Heart right ventricle (tissue), 16 donors: ENCODE measurements at regions not wholly inside any gene's neighbourhood (a gene's known extent, or its start where the extent isn't known, plus 50 kb on each side); places are given as distances from the start of the nearest gene placed in this dataset.

Source experiments
- ATAC-seq, 8 donors: fragments of 200-7000 bp; cut with Tn5 transposase; one replicate each; pipeline ENCODE4 v1.9.1; 2020; ENCODE audit warnings: mild to moderate bottlenecking in 8 of 8, moderate library complexity in 8 of 8, moderate number of reproducible peaks in 1 of 8
- DNase-seq, 2 donors: peaks; one replicate each; pipeline ENCODE4 v3.0.0-alpha.2; 2020
- H3K27ac ChIP-seq, 10 donors: fragments of 200-600 bp; sonication (generic) in 2 of 10; one replicate each; pipeline versions ENCODE4 v1.5.0 to v1.8.0; 2020 to 2022; ENCODE audit warnings: mild to moderate bottlenecking in 3 of 10
- H3K27me3 ChIP-seq, 7 donors: fragments of 200-600 bp; one replicate each; pipeline ENCODE4 v1.8.0; 2021 to 2022; ENCODE audit warnings: mild to moderate bottlenecking in 2 of 7
- H3K36me3 ChIP-seq, 9 donors: fragments of 200-600 bp; sonication (generic) in 1 of 9; one replicate each; pipeline versions ENCODE4 v1.5.0 to v1.8.0; 2020 to 2022; ENCODE audit warnings: mild to moderate bottlenecking in 2 of 9
- H3K4me1 ChIP-seq, 9 donors: fragments of 200-600 bp; sonication (generic) in 1 of 9; one replicate each; pipeline versions ENCODE4 v1.5.0 to v1.8.0; 2020 to 2022; ENCODE audit warnings: mild to moderate bottlenecking in 4 of 9
- H3K4me3 ChIP-seq, 10 donors: fragments of 200-600 bp; sonication (generic) in 2 of 10; one replicate each; pipeline versions ENCODE4 v1.5.0 to v1.8.0; 2020 to 2022; ENCODE audit warnings: mild to moderate bottlenecking in 7 of 10, moderate library complexity in 2 of 10
- H3K9me3 ChIP-seq, 11 donors: fragments of 200-600 bp in 10 of 11; sonication (generic) in 2 of 11; one replicate each; pipeline versions ENCODE4 v1.5.0 to v1.8.0; 2013 to 2022; ENCODE audit warnings: mild to moderate bottlenecking in 2 of 11, control low read depth in 1 of 11, moderate library complexity in 1 of 11
- CTCF ChIP-seq, 9 donors: fragments of 200-600 bp; sonication (generic) in 2 of 9; IDR thresholded peaks; one replicate each; pipeline versions ENCODE4 v1.5.0 to v1.8.0; 2021 to 2022; ENCODE audit warnings: antibody characterized with exemption in 9 of 9, mild to moderate bottlenecking in 5 of 9, moderate library complexity in 1 of 9
- WGBS, 2 donors: extraction: QIAGEN DNeasy Blood & Tissue Kit; methylation state at CpG; one replicate each; pipeline ENCODE4 v1.1.7; 2013; ENCODE audit warnings: inconsistent platforms in 1 of 2; 5-methylcytosine and 5-hydroxymethylcytosine counted together
- intact Hi-C, 10 donors: fragments of 100-400 bp; cut with DNase I; formaldehyde crosslinking; loops; one replicate each; pipeline versions ENCODE4 v1.11.1 to v1.14.2; 2022
- donor health status: Arrhythmogenic right ventricular cardiomyopathy.
- donor health status: ischemic (EF 13 %, LVEDD 7.1; RV severe dilation, severe dysfunction).
- donor health status: healthy with polysubstance abuse.
- donor health status: DM: no; HTN: yes; CAD: no.
- donor health status: DM: no; HTN: no; CAD: no.
- donor health status: ischemic (EF 25% LVEDD 6.9; RV normal size, moderate dysfunction).
- donor health status: ischemic (EF 25% LVEDD 5.7; RV mildly dilated, moderate dysfunction).
- donor health status: healthy.
- donor health status: DM: yes; HTN: yes; CAD: no.
- donor health status: Ischemic cardiomyopathy.
- donor health status: ischemic (EF 35%, LVEDD 5.7; RV mildly dilated, moderate dysfunction).
- donor health status: nonischemic (EF 11% LVEDD 7.7; RV severe dilation, severe dysfunction).
- donor health status: DM: yes; HTN: yes; CAD: no.
- donor health status: PGD.
- donor health status: ischemic (EF 29% LVEDD 5.4; RV normal size, mild dysfunction).
- donor health status: nonischemic (EF 23%, LVEDD 6.1; RV moderate dilation, normal function).

- Histone ChIP-seq H3K36me3 (no peaks in the 10 kb centered on the region), H3K27ac (no peak overlapping the region), H3K27me3 (peaks cover 0 to 74% (median 51%) of the 10 kb centered on the region in 7 donors), H3K4me1 (no peaks in the 10 kb centered on the region), H3K4me3 (no peak overlapping the region), H3K9me3 (peaks cover 0 to 27% (median 4%) of the 10 kb centered on the region in 11 donors)
- TF ChIP-seq CTCF (IDR thresholded peaks at IDR 0.05), result no peak
- no peak for DNase-seq
- intact Hi-C loops, result no loop called here
- no peak for ATAC-seq
- WGBS, 2 donors, result 83 to 85% methylated on average over 2 of the region's 2 CpGs
Measured at GRCh38 chr10:120972259-120972658, 121.1 kb downstream of the WDR11 start.

GRCh38 chr10:120975072-120975867 is 124.1 kb downstream of the WDR11 start:
- H3K27me3 ChIP-seq, result peaks cover 0 to 84% (median 74%) of the 10 kb centered on the region in 7 donors
- ATAC-seq, result no peak
- peaks cover 0 to 23% (median 4%) of the 10 kb centered on the region in 11 donors for H3K9me3 ChIP-seq
- H3K36me3 ChIP-seq, result no peaks in the 10 kb centered on the region
- WGBS, 2 donors, result 89 to 91% methylated on average over 4 of the region's 4 CpGs
- H3K4me1 ChIP-seq, result peaks cover 0 to 13% (median 7%) of the 10 kb centered on the region in 9 donors
- H3K27ac ChIP-seq, result no peak overlapping the region
- no peak overlapping the region for H3K4me3 ChIP-seq
- TF ChIP-seq CTCF (IDR thresholded peaks at IDR 0.05), result no peak
- intact Hi-C loops, result no loop called here
- DNase-seq, result no peak

- no peak for TF ChIP-seq CTCF (IDR thresholded peaks at IDR 0.05)
- Histone ChIP-seq H3K4me3 (no peak overlapping the region), H3K36me3 (no peaks in the 10 kb centered on the region), H3K27ac (no peak overlapping the region), H3K4me1 (peaks cover 0 to 13% (median 7%) of the 10 kb centered on the region in 9 donors), H3K9me3 (peaks cover 0 to 23% (median 4%) of the 10 kb centered on the region in 11 donors), H3K27me3 (peaks cover 0 to 85% (median 73%) of the 10 kb centered on the region in 7 donors)
- ATAC-seq, result no peak
- intact Hi-C loops, result no loop called here
- 63 to 68% methylated on average over 2 of the region's 2 CpGs for WGBS, 2 donors
- no peak for DNase-seq
Measured at GRCh38 chr10:120975868-120976225, 124.7 kb downstream of the WDR11 start.

- H3K36me3 ChIP-seq, result no peaks in the 10 kb centered on the region
- no peak for ATAC-seq
- DNase-seq, result no peak
- H3K4me3 ChIP-seq, result no peak overlapping the region
- no peak for TF ChIP-seq CTCF (IDR thresholded peaks at IDR 0.05)
- H3K4me1 ChIP-seq, result peaks cover 0 to 13% (median 7%) of the 10 kb centered on the region in 9 donors
- no peak overlapping the region for H3K27ac ChIP-seq
- 86 to 87% methylated on average over 6 of the region's 6 CpGs for WGBS, 2 donors
- intact Hi-C loops, result no loop called here
- H3K9me3 ChIP-seq, result peaks cover 0 to 22% (median 4%) of the 10 kb centered on the region in 11 donors
- H3K27me3 ChIP-seq, result peaks cover 0 to 88% (median 71%) of the 10 kb centered on the region in 7 donors
Measured at GRCh38 chr10:120977897-120978296, 126.7 kb downstream of the WDR11 start.
